Tongue (tissue), 1 donor: ENCODE measurements at regions not wholly inside any gene's neighbourhood (a gene's known extent, or its start where the extent isn't known, plus 50 kb on each side); places are given as distances from the start of the nearest gene placed in this dataset.
A peak's percentile ranks its signal among the peaks of the same experiment; 100 is the strongest.
"Not testable (repeated sequence)": the region's sequence is repeated elsewhere in the genome, so short reads cannot be mapped to it uniquely, and the experiment has no call there.

Experiments used
- DNase-seq: peaks from one replicate; pipeline ENCODE4 v3.0.0-alpha.2; 2015

GRCh38 chr16:6722786-6723185, 609.9 kb upstream of the RBFOX1 start:
- no peak for DNase-seq

GRCh38 chr16:6714510-6714909, 618.1 kb upstream of the RBFOX1 start:
- DNase-seq, result no peak

- no peak for DNase-seq
Observed at GRCh38 chr16:6709736-6710135, 622.9 kb upstream of the RBFOX1 start.

DNA sequence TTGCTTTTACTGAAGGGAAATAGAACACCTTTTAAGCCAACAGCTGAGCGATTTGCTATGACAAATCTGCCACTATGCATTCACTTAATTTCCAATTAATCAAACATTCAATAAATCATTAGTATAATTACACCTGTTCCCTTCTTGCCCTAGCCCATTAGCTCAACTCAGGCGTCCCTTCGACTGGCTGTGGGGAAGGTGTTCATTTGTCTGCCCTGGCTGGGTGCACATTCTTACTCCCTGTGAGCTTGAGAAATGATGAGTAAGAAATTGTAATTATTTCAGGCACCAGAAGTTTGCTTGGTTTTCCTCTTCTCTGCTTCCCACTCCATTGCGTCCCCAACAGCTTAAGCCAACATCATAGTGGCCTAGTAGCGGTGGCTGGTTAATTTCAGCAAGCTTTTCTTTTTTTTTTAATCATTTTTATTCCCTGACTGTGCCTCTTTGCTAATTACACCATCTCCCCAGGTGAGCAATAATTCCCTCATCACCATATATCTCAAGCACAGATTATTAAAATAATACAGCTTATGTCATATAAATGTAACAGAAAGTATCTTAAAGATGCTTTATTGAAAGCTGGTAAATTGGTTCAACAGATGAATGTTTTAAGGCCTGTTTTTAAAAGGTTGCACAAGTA, 623.9 kb upstream of the RBFOX1 start:
- no peak for DNase-seq

- DNase-seq, result peak; percentile 19
Observed at GRCh38 chr16:6704306-6704930, 628.2 kb upstream of the RBFOX1 start.

DNA sequence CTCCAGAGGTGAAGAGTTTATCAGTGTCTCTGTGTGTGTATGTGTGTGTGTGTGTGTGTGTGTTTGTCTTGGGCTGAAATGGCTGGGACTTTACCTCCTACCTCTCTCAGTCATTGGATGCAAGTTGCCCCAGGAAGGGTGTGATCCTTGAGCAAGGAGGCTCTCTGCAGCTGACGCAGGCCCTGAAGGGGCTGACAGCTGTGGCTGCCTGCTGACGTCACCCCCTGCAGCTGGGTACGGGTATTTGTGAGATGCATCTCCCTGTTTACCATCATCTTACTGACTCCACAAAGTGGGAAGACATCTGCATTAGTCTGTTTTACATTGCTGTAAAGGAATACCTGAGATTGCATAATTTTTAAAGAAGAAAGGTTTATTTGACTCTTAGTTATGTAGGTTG, 631.5 kb upstream of the RBFOX1 start:
- DNase-seq, result no peak

GRCh38 chr16:6698548-6698947, 634.1 kb upstream of the RBFOX1 start:
- no peak for DNase-seq

- no peak for DNase-seq
Observed at GRCh38 chr16:6695666-6696065, 637.0 kb upstream of the RBFOX1 start.

- no peak for DNase-seq
Observed at GRCh38 chr16:6694636-6695035, 638.0 kb upstream of the RBFOX1 start.

- not testable (repeated sequence) for DNase-seq
Observed at GRCh38 chr16:6693418-6693817, 639.2 kb upstream of the RBFOX1 start.

- DNase-seq, result no peak
Observed at GRCh38 chr16:6692874-6693273, 639.8 kb upstream of the RBFOX1 start.

- DNase-seq, result no peak
Observed at GRCh38 chr16:6690741-6691140, 641.9 kb upstream of the RBFOX1 start.

DNA sequence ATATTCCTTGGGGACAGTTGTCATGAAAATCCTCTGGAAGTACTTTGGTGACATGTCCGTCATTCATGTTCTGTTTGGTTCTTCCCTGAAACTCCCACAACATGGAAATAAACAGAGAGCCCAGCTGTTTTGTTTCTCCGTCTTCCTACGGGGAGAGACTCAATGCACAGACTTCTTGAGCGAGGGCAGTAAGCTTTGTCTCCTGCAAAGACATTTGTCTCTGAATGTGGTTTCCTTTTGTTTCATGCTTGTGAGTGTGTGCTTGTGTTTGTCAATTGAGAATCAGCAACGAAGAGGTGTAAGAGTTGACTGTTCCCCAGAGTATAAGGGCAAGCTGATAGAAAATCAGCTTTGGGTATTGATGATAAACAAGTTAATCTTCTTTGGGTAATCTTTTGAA, 643.0 kb upstream of the RBFOX1 start:
- DNase-seq, result no peak

DNA sequence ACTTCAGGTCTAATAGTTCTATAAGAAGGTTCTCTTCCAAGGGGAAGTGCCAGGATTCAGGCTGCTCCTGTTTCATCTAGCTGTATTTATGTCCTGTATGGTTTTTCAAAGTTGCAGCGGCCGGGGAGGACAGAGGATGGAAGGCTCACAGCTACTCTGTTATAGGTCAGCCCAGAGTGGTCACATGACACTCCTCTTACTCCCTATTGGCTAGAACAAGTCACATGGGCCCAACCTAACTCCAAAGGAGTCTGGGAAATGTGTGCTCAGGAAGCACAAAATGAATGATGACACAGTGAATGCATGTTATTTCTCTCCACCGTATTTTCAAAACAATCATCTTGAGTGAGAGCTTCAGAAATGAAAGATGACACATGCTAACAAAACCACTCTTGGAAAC, 645.1 kb upstream of the RBFOX1 start:
- DNase-seq, result no peak

- peak; percentile 67 for DNase-seq
Observed at GRCh38 chr16:6684076-6684673, 648.5 kb upstream of the RBFOX1 start.

DNA sequence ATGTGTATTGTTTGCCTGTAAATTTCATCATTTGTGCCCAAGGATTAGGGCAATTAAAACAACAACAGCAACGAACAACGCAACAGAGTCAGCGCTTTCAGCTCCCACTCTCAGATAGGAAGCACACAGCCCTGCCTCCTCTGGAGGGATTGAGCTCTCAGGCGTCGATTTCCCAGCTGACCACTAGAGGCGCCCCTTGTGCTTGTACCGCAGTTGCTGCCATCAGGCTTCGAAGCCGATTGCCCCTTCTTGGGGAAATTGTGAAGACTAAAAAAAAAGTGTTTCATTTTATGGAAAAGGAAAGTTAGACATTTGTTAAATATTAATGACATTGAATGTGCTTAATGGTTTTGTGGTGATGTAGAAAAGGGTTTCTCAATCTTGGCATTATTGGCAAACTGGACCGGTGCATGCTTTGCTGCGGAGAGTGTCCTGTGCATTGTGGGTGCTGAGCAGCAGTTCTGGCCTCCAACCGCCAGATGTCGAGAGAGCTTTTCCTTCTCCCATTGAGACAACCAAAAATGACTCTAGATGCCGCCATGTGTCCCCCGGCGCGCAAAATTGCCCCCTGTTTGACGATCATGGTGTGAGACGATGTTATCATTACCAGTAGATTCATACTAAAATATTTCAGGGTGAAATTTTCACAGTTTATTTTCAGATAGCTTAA, 650.4 kb upstream of the RBFOX1 start:
- DNase-seq, result peak; percentile 50

- no peak for DNase-seq
Observed at GRCh38 chr16:6678586-6678985, 654.1 kb upstream of the RBFOX1 start.

- DNase-seq, result no peak
Observed at GRCh38 chr16:6674071-6674470, 658.6 kb upstream of the RBFOX1 start.

- DNase-seq, result no peak
Observed at GRCh38 chr16:6672507-6672906, 660.1 kb upstream of the RBFOX1 start.

GRCh38 chr16:6667393-6667792, 665.3 kb upstream of the RBFOX1 start:
- no peak for DNase-seq

- DNase-seq, result no peak
Observed at GRCh38 chr16:6665126-6665525, 667.5 kb upstream of the RBFOX1 start.

- DNase-seq, result no peak
Observed at GRCh38 chr16:6663668-6664067, 669.0 kb upstream of the RBFOX1 start.

- DNase-seq, result no peak
Observed at GRCh38 chr16:6656760-6657159, 675.9 kb upstream of the RBFOX1 start.

GRCh38 chr16:6646891-6647290, 685.8 kb upstream of the RBFOX1 start:
- DNase-seq, result no peak
